OCI-LY1 (cell line): ENCODE measurements at regions not wholly inside any gene's neighbourhood (a gene's known extent, or its start where the extent isn't known, plus 50 kb on each side); places are given as distances from the start of the nearest gene placed in this dataset.

Source experiments
- H2AFZ ChIP-seq: fragments of 200-600 bp; sonication (generic), shearing (Covaris generic); 2 replicates; pipeline ENCODE4 v1.6.0; 2014; ENCODE audit warnings: antibody characterized with exemption, mild to moderate bottlenecking, low read length
- H3F3A ChIP-seq: fragments of 200-600 bp; sonication (generic), shearing (Covaris generic); 2 replicates; pipeline ENCODE4 v1.6.0; 2014; ENCODE audit warnings: mild to moderate bottlenecking, antibody characterized with exemption, low read length, moderate library complexity; ENCODE audit not compliant: insufficient read depth
- H3K27ac ChIP-seq: fragments of 200-600 bp; sonication (generic); 2 replicates; pipeline ENCODE4 v1.5.1; 2014; ENCODE audit warnings: low read length, mixed run types, mild to moderate bottlenecking, low read depth; ENCODE audit not compliant: poor library complexity, severe bottlenecking
- H3K27me3 ChIP-seq: fragments of 200-600 bp; sonication (generic); 2 replicates; pipeline ENCODE4 v1.6.0; 2014; ENCODE audit warnings: antibody characterized with exemption, mild to moderate bottlenecking, low read length, moderate library complexity; ENCODE audit not compliant: insufficient read depth
- H3K36me3 ChIP-seq: fragments of 200-600 bp; sonication (generic); 2 replicates; pipeline ENCODE4 v1.6.1; 2014; ENCODE audit warnings: mild to moderate bottlenecking, antibody characterized with exemption, low read length, moderate library complexity, mixed read lengths; ENCODE audit not compliant: insufficient read depth
- H3K4me1 ChIP-seq: fragments of 200-600 bp; sonication (generic); 2 replicates; pipeline ENCODE4 v1.5.1; 2014; ENCODE audit warnings: mild to moderate bottlenecking, low read length, moderate library complexity; ENCODE audit not compliant: insufficient read depth, severe bottlenecking
- H3K4me2 ChIP-seq: fragments of 200-600 bp; sonication (generic), shearing (Covaris generic); 2 replicates; pipeline ENCODE4 v1.6.1; 2014; ENCODE audit warnings: low read length
- H3K4me3 ChIP-seq: fragments of 200-600 bp; sonication (generic); 2 replicates; pipeline ENCODE4 v1.5.1; 2014; ENCODE audit warnings: low read length, low read depth, mild to moderate bottlenecking, mixed read lengths; ENCODE audit not compliant: poor library complexity, severe bottlenecking
- H3K79me2 ChIP-seq: fragments of 200-600 bp; shearing (Covaris generic); 2 replicates; pipeline ENCODE4 v1.6.1; 2016; ENCODE audit warnings: mixed run types, low read length, mixed read lengths; ENCODE audit not compliant: insufficient read depth
- H3K9ac ChIP-seq: fragments of 200-600 bp; sonication (generic), shearing (Covaris generic); 2 replicates; pipeline ENCODE4 v1.6.1; 2014; ENCODE audit warnings: mild to moderate bottlenecking, low read length, mixed read lengths
- H3K9me2 ChIP-seq: fragments of 200-600 bp; sonication (generic), shearing (Covaris generic); 2 replicates; pipeline ENCODE4 v1.6.1; 2014; ENCODE audit warnings: low read depth, mild to moderate bottlenecking, low read length, mixed read lengths
- H3K9me3 ChIP-seq: fragments of 200-600 bp; shearing (Covaris generic); 2 replicates; pipeline ENCODE4 v1.6.1; 2014; ENCODE audit warnings: low read length, mixed read lengths
- H4K20me1 ChIP-seq: fragments of 200-600 bp; sonication (generic), shearing (Covaris generic); 2 replicates; pipeline ENCODE4 v1.6.0; 2016; ENCODE audit warnings: mild to moderate bottlenecking, low read length; ENCODE audit not compliant: insufficient read depth
- CTCF ChIP-seq: fragments of 200-600 bp; sonication (generic), shearing (Covaris generic); IDR thresholded peaks from 2 replicates; pipeline ENCODE4 v1.5.1; 2017; ENCODE audit warnings: mild to moderate bottlenecking, antibody characterized with exemption, low read length, moderate library complexity, mixed read lengths
- EZH2 ChIP-seq: fragments of 200-600 bp; sonication (generic), shearing (Covaris generic); IDR thresholded peaks from 2 replicates; pipeline ENCODE4 v1.8.0; 2017; ENCODE audit warnings: borderline replicate concordance, mixed run types, mild to moderate bottlenecking, antibody characterized with exemption, low read length, moderate library complexity, mixed read lengths

DNA sequence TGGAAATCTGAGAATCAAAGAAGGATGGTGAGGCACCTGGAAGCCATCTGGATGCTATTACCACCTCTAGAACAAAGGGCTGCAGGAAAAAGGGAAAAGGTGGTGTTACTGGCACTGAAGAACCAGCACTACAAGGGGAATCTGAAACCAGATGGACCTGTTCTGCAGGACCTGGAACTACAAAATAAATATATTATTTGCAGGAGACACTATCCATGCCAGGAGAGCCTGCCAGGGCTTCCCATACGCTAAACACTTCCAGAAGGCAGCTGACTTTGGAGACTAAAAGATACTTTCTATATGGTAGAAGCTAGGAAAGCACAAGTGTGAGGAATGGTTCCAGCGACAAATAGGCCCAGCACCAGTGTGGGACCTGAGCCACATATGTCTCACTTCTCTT is 83.4 kb upstream of the POU1F1 start:
- Histone ChIP-seq H3K4me1 (no peaks in the 10 kb centered on the region), H3F3A (no peaks in the 10 kb centered on the region), H3K9me3 (no peaks in the 10 kb centered on the region), H3K27ac (no peak overlapping the region), H4K20me1 (no peaks in the 10 kb centered on the region), H3K9me2 (no peaks in the 10 kb centered on the region), H3K79me2 (no peaks in the 10 kb centered on the region), H3K36me3 (no peaks in the 10 kb centered on the region), H3K4me2 (no peak overlapping the region), H2AFZ (no peak overlapping the region), H3K27me3 (no peaks in the 10 kb centered on the region), H3K4me3 (no peak overlapping the region), H3K9ac (no peak overlapping the region)
- TF ChIP-seq EZH2 (no peak), CTCF (no peak)

DNA sequence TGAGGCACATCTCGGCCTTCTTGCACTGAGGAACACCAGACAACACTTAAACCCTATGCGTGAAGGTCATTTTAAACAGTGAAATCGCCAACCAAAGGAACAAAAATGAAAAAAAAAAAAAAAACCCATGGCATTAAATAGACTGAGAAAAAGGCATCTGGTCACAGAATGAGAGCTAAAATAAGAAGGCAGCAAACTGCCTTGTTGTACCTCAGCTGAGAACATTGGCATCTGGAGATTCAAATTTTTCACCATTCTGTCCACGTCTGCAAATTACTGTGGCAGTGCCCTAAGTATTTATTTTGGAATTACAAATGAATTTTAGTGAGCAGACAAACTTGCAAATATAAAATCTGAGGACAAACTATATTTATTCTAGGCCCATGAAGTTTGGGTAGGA is 82.6 kb upstream of the POU1F1 start:
- H3K9me3 ChIP-seq = no peaks in the 10 kb centered on the region
- no peak overlapping the region for H3K9ac ChIP-seq

GRCh38 chr3:87358066-87358465 is 81.7 kb upstream of the POU1F1 start:
- no peak for TF ChIP-seq EZH2
- no peak for TF ChIP-seq CTCF
- Histone ChIP-seq H3K27ac (no peak overlapping the region), H2AFZ (no peak overlapping the region)

More for the DNA sequence above, 82.6 kb upstream of the POU1F1 start:
- Histone ChIP-seq H3K36me3 (no peaks in the 10 kb centered on the region), H3K4me1 (no peaks in the 10 kb centered on the region), H2AFZ (no peak overlapping the region), H3K27ac (no peak overlapping the region), H3K4me2 (no peak overlapping the region), H3K27me3 (no peaks in the 10 kb centered on the region), H3K4me3 (no peak overlapping the region), H3F3A (no peaks in the 10 kb centered on the region), H4K20me1 (no peaks in the 10 kb centered on the region), H3K9me2 (no peaks in the 10 kb centered on the region), H3K79me2 (no peaks in the 10 kb centered on the region)
- no peak for TF ChIP-seq EZH2
- TF ChIP-seq CTCF = no peak

More at GRCh38 chr3:87358066-87358465, 81.7 kb upstream of the POU1F1 start:
- H3K27me3 ChIP-seq = no peaks in the 10 kb centered on the region
- no peaks in the 10 kb centered on the region for H3K36me3 ChIP-seq
- H3F3A ChIP-seq = no peaks in the 10 kb centered on the region
- no peaks in the 10 kb centered on the region for H3K4me1 ChIP-seq
- H3K9me3 ChIP-seq = no peaks in the 10 kb centered on the region
- H3K9ac ChIP-seq = no peak overlapping the region
- no peak overlapping the region for H3K4me3 ChIP-seq
- no peaks in the 10 kb centered on the region for H3K79me2 ChIP-seq
- H4K20me1 ChIP-seq = no peaks in the 10 kb centered on the region
- no peaks in the 10 kb centered on the region for H3K9me2 ChIP-seq
- no peak overlapping the region for H3K4me2 ChIP-seq
